Neural progenitor cell (in vitro differentiated cells): ENCODE measurements at regions not wholly inside any gene's neighbourhood (a gene's known extent, or its start where the extent isn't known, plus 50 kb on each side); places are given as distances from the start of the nearest gene placed in this dataset.

Source experiments
- DNase-seq: peaks from one replicate; pipeline ENCODE4 v3.0.0-alpha.2; 2016; ENCODE audit warnings: low spot score
- H2AFZ ChIP-seq: fragments of 200-600 bp; sonication (generic); replicated peaks from 2 replicates; pipeline ENCODE4 v1.6.1; 2016; ENCODE audit warnings: antibody characterized with exemption
- H3F3A ChIP-seq: fragments of 200-600 bp; sonication (generic); 2 replicates; pipeline ENCODE4 v1.6.1; 2016; ENCODE audit warnings: antibody characterized with exemption, low read depth
- H3K27ac ChIP-seq: fragments of 200-600 bp; sonication (generic); 2 replicates; pipeline ENCODE4 v1.5.1; 2016; ENCODE audit warnings: mild to moderate bottlenecking
- H3K27me3 ChIP-seq: fragments of 200-600 bp; sonication (generic); 2 replicates; pipeline ENCODE4 v1.6.1; 2016; ENCODE audit warnings: mild to moderate bottlenecking, moderate library complexity
- H3K36me3 ChIP-seq: fragments of 200-600 bp; sonication (generic); 2 replicates; pipeline ENCODE4 v1.5.1; 2016
- H3K4me1 ChIP-seq: fragments of 200-600 bp; sonication (generic); 2 replicates; pipeline ENCODE4 v1.6.1; 2016; ENCODE audit warnings: mixed run types
- H3K4me2 ChIP-seq: fragments of 200-600 bp; sonication (generic); 2 replicates; pipeline ENCODE4 v1.6.1; 2016
- H3K4me3 ChIP-seq: fragments of 200-600 bp; sonication (generic); 2 replicates; pipeline ENCODE4 v1.5.1; 2016
- H3K79me2 ChIP-seq: fragments of 200-600 bp; sonication (generic); 2 replicates; pipeline ENCODE4 v1.6.1; 2016; ENCODE audit warnings: low read depth
- H3K9ac ChIP-seq: fragments of 200-600 bp; sonication (generic); 2 replicates; pipeline ENCODE4 v1.6.1; 2016
- H3K9me3 ChIP-seq: fragments of 200-600 bp; sonication (generic); 2 replicates; pipeline ENCODE4 v1.5.1; 2016; ENCODE audit warnings: low read depth
- H4K20me1 ChIP-seq: fragments of 200-600 bp; sonication (generic); 2 replicates; pipeline ENCODE4 v1.6.1; 2016; ENCODE audit warnings: low read depth
- H3K27ac Mint-ChIP-seq: 3 replicates; pipeline ENCODE4 v1.8.0; 2021; ENCODE audit warnings: mixed read lengths
- H3K27me3 Mint-ChIP-seq: 2 replicates; pipeline ENCODE4 v1.8.0; 2022; ENCODE audit warnings: low read depth, mild to moderate bottlenecking, inconsistent platforms, moderate library complexity, mixed read lengths; ENCODE audit not compliant: insufficient read depth
- H3K36me3 Mint-ChIP-seq: 3 replicates; pipeline ENCODE4 v1.8.0; 2021; ENCODE audit warnings: mixed read lengths
- H3K4me1 Mint-ChIP-seq: 3 replicates; pipeline ENCODE4 v1.8.0; 2021; ENCODE audit warnings: mixed read lengths
- H3K4me3 Mint-ChIP-seq: 3 replicates; pipeline ENCODE4 v1.8.0; 2021; ENCODE audit warnings: mild to moderate bottlenecking, moderate library complexity, mixed read lengths
- H3K9me3 Mint-ChIP-seq: 3 replicates; pipeline ENCODE4 v1.8.0; 2020; ENCODE audit warnings: mixed read lengths
- CTCF ChIP-seq: fragments of 200-600 bp; sonication (generic); IDR thresholded peaks from 2 replicates; pipeline ENCODE4 v1.5.1; 2017; ENCODE audit warnings: antibody characterized with exemption, mild to moderate bottlenecking
- EZH2 ChIP-seq: fragments of 200-600 bp; sonication (generic); IDR thresholded peaks from 2 replicates; pipeline ENCODE4 v1.6.1; 2017; ENCODE audit warnings: antibody characterized with exemption, mild to moderate bottlenecking, moderate library complexity
- EZH2phosphoT487 ChIP-seq: fragments of 200-600 bp; sonication (generic); IDR thresholded peaks from 2 replicates; pipeline ENCODE4 v1.6.1; 2017; ENCODE audit warnings: antibody characterized with exemption

- H2AFZ ChIP-seq: no peak overlapping the region
- no peak overlapping the region for H3K27ac ChIP-seq
- no peak for DNase-seq
- H3F3A ChIP-seq: no peaks in the 10 kb centered on the region
- H3K9ac ChIP-seq: no peak overlapping the region
- H3K4me1 Mint-ChIP-seq: peaks cover 4% of the 10 kb centered on the region
- peaks cover 70% of the 10 kb centered on the region for H3K36me3 Mint-ChIP-seq
- H3K9me3 Mint-ChIP-seq: peaks cover 6% of the 10 kb centered on the region
- H3K27me3 ChIP-seq: no peaks in the 10 kb centered on the region
- no peaks in the 10 kb centered on the region for H3K79me2 ChIP-seq
- H3K4me3 ChIP-seq: no peak overlapping the region
- no peak overlapping the region for H3K4me3 Mint-ChIP-seq
- no peaks in the 10 kb centered on the region for H3K36me3 ChIP-seq
- H3K4me1 ChIP-seq: no peaks in the 10 kb centered on the region
- H4K20me1 ChIP-seq: no peaks in the 10 kb centered on the region
- no peak overlapping the region for H3K4me2 ChIP-seq
- no peak for TF ChIP-seq CTCF
- no peak for TF ChIP-seq EZH2phosphoT487
- TF ChIP-seq EZH2: no peak
- no peaks in the 10 kb centered on the region for H3K9me3 ChIP-seq
- H3K27ac Mint-ChIP-seq: no peak overlapping the region
- no peaks in the 10 kb centered on the region for H3K27me3 Mint-ChIP-seq
Observed at GRCh38 chr15:96273317-96274086, 57.0 kb upstream of the NR2F2 start.

GRCh38 chr15:96274087-96274440 lies 56.4 kb upstream of the NR2F2 start:
- Mint-ChIP-seq H3K4me3 (no peak overlapping the region), H3K36me3 (peaks cover 67% of the 10 kb centered on the region), H3K4me1 (peaks cover 4% of the 10 kb centered on the region), H3K27ac (no peak overlapping the region), H3K27me3 (no peaks in the 10 kb centered on the region), H3K9me3 (peaks cover 6% of the 10 kb centered on the region)
- TF ChIP-seq CTCF (no peak), EZH2phosphoT487 (no peak), EZH2 (no peak)
- Histone ChIP-seq H2AFZ (no peak overlapping the region), H3K4me1 (no peaks in the 10 kb centered on the region), H3K9me3 (no peaks in the 10 kb centered on the region), H3K27me3 (no peaks in the 10 kb centered on the region), H3K36me3 (no peaks in the 10 kb centered on the region), H3K79me2 (no peaks in the 10 kb centered on the region), H3K4me3 (no peak overlapping the region), H3K4me2 (no peak overlapping the region), H3F3A (no peaks in the 10 kb centered on the region), H4K20me1 (no peaks in the 10 kb centered on the region), H3K9ac (no peak overlapping the region), H3K27ac (no peak overlapping the region)
- DNase-seq: no peak

GRCh38 chr15:96274698-96275097 lies 55.8 kb upstream of the NR2F2 start:
- no peak overlapping the region for H3K4me2 ChIP-seq
- Mint-ChIP-seq H3K4me1 (peaks cover 6% of the 10 kb centered on the region), H3K4me3 (no peak overlapping the region), H3K27me3 (no peaks in the 10 kb centered on the region), H3K27ac (no peak overlapping the region), H3K9me3 (peaks cover 6% of the 10 kb centered on the region), H3K36me3 (peaks cover 67% of the 10 kb centered on the region)
- no peak for DNase-seq
- no peak for TF ChIP-seq EZH2phosphoT487
- no peak for TF ChIP-seq CTCF
- no peak for TF ChIP-seq EZH2
- no peak overlapping the region for H3K4me3 ChIP-seq
- no peaks in the 10 kb centered on the region for H3K9me3 ChIP-seq
- H3K79me2 ChIP-seq: no peaks in the 10 kb centered on the region
- no peaks in the 10 kb centered on the region for H3K4me1 ChIP-seq
- H2AFZ ChIP-seq: no peak overlapping the region
- no peaks in the 10 kb centered on the region for H3K27me3 ChIP-seq
- no peaks in the 10 kb centered on the region for H3F3A ChIP-seq
- no peaks in the 10 kb centered on the region for H3K36me3 ChIP-seq
- no peak overlapping the region for H3K27ac ChIP-seq
- H4K20me1 ChIP-seq: no peaks in the 10 kb centered on the region
- no peak overlapping the region for H3K9ac ChIP-seq
